GM21786 (cell line): ENCODE measurements at regions not wholly inside any gene's neighbourhood (a gene's known extent, or its start where the extent isn't known, plus 50 kb on each side); places are given as distances from the start of the nearest gene placed in this dataset.

Experiments used
- ATAC-seq: cut with Tn5 transposase; IDR thresholded peaks from one replicate; pipeline ENCODE4 v1.9.1; 2021; ENCODE audit not compliant: unreplicated experiment

GRCh38 chr7:156163747-156164146, 351.5 kb upstream of the SHH start:
- ATAC-seq = no peak

GRCh38 chr7:156162451-156162850, 350.2 kb upstream of the SHH start:
- no peak for ATAC-seq

- ATAC-seq = no peak
Observed at GRCh38 chr7:156160811-156161210, 348.5 kb upstream of the SHH start.

DNA sequence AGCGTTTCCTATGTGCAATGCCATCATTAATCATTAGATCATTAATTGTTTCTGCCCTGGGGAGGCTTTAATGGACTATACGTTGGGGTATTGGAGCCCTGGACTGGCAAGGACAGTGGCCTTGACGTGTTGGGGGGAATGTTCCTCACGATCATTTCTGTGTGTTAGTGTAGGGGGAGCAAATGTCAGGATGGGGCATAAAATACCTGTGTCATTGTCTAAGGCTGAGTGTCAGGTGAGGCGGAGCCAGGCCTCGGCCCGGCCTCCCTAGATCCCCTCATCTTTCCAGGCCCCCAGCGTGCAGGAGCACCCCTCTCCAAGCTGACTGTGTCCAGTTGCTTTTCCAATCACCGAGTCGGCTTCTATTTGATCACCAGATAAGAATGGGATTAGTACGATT, 346.4 kb upstream of the SHH start:
- ATAC-seq = no peak

DNA sequence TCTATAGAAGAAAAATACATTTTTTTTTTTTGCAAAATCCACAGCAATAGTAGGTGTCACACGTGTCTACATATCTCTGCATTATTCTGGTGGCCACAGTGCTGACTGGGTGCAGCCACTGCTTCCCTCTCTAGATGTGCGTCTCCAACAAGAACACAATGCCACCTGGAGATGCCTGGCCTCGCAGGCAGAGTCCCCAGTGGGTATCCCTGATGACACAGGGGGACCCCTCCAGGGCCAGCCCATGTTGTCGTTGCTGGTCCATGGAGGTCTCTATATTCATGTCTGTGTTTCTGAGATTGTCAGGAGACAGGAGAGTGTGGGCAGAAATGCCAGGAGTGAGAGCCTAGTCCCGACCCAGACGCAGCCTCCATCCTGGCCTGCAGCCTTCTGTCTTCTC, 345.9 kb upstream of the SHH start:
- ATAC-seq = no peak

DNA sequence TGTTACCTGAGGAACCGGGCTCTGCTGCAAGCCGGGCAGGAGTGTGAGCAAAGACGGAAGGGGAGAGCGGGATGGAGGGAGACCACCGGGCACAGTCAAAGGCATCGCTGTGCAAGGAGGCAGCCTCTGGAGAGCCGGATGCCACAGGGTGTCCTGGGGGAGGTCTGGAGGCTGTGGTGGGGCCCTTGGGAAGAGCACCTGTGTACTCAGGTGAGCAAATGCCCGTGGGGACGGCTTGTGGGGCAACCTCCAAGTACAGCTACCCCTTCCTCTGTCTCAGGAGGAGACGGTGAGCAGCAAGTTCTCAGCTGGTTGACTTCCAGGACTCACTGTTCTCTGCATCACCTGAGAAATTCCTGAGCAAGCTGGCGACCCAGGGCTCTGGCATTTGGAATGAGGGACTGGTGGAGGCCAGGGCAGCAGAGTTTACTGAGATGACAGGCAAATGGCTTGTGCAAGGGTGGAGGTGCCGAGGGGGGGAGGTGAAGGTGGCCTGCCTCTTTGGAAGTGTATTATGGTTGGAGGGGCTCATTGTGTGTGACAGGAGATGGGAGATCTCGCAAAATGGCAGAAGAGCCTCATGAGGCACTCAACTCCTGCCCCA, 345.2 kb upstream of the SHH start:
- no peak for ATAC-seq

- no peak for ATAC-seq
Observed at GRCh38 chr7:156156734-156157408, 344.6 kb upstream of the SHH start.

DNA sequence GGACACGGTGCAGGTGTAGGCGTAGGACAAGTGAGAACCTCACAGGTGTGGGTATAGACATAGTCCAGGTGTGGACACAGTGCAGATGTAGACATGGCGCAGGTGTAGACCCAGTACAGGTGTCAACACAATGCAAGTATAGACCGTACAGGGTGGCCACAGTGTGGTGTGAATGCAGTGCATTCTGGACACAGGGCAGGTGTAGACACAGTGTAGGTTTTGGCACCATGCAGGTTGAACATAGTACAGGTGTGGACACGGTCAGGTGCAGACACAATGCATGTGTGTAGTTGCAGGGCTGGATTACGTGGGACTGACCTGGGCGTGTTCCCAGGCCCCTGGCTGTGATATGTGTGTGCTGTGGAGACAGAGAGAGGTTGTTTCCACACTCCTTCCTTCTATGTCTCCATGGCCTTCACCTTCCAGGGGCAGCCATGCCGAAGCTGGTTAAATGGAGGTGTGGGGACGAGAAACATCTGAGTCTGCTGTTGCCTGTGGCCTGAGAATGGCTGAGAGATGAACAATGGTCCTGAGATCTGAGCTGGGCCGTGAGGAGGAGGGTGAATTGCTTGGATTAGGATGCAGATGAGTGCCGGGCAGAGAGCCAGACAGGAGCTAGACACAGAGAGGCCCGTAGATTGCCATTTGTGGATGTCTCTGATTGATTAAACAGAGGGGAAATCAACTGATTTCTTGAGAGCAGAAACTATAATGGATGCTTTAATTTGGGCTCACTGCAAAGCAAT, 343.9 kb upstream of the SHH start:
- no peak for ATAC-seq

DNA sequence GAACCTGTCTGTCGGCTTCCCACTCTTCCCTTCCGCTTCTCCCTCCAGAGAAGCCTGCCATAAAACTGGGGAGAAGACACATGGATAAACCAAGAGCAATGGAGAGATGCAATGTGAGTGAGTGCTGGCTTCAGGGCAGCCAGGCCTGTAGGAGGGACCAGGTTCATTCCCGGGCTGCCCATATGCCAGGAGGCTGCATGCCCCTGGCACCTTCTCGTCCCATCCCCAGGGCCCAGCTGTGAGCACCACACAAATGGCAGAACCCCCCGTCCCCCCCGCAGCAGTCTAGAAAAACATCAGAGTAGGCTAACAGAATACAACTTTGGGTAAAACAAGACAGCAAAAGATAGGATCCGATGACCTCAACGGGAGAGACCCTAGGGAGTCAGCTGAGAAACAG, 341.3 kb upstream of the SHH start:
- ATAC-seq = no peak

DNA sequence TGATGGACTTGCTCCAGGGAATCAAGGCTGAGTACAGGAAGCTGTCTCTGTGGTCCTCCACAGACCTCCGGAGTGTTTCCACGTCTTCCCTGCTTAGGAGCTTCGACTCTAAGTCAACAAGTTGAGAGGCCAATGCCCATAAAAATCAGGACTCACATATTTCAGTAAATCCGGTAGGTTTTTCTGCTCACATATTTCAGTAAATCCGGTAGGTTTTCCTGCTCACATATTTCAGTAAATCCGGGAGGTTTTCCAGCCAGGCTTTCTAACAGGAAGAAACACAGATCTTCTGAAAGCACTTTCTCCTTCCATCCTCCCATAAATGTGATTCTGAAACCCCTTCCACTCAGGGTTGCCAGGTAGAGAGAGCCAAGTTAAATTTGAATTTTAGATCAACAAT, 340.1 kb upstream of the SHH start:
- ATAC-seq = no peak

GRCh38 chr7:156151658-156152057, 339.4 kb upstream of the SHH start:
- ATAC-seq = no peak

DNA sequence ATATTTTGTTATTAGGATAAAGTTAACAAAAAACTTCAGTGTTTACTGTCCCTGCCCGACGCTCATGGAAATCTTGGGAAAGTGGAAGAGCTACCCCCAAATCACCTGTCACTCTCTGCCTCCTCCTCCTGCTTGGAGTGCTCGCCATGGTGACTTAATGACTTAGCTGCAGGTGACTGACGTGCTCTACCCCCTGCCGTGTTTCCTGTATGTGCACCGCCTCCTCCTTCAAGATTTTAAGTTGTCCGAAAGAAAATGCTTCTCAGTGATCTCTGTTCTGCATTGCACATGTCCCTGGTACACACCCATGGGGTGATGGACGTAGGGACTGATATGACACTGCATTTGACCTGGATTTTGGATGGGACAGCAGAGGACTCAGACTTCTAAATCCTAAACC, 338.8 kb upstream of the SHH start:
- no peak for ATAC-seq

- no peak for ATAC-seq
Observed at GRCh38 chr7:156148995-156149394, 336.7 kb upstream of the SHH start.

- ATAC-seq = no peak
Observed at GRCh38 chr7:156148547-156148946, 336.3 kb upstream of the SHH start.

DNA sequence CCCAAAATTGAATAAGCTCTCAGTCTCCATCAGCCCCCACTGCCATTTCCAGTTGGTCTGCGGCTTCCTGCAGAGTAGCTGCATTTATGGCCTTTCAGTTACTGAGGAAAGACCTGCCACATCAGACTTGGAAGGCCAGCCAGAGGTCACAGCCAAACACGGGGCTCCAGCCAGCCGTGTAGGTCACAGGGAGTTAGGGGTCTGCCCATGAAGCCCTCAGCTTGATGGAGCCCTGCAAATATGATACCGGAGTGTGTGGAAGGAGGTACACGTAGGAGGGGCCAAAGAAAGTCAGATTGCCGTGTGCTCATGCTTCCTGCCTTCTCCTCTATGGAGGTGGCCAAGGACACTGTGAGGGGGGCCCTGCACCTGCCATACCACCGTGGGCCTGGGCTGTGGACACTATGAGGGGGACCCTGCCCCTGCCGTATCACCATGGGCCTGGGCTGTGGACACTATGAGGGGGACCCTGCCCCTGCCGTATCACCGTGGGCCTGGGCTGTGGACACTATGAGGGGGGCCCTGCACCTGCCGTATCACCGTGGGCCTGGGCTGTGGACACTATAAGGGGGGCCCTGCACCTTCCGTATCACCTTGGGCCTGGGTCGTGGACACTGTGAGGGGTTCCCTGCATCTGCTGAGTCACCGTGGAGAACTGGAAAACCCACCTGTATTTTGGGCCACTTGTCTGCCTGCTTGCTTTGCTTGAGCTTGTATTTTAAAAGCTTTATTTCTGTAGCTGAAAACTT, 335.7 kb upstream of the SHH start:
- ATAC-seq = no peak

DNA sequence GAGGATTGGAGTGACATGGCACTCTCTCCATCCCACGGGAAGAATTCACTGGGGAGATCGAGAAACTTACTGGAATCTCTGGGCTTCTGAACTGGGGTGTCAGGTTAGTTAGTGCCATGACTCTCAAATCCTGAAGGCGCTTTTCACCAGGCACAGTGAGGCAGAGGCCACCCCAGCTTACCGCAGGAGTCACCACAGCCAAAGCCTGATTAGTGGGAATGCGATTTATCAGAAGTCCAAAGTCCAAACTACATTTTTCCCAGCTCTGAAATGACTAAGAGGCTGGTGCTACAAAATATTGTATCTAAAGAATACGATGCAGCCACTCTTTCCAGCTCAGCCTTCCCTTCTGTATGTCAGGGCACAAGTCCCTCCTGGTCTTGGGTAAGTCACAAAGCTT, 334.8 kb upstream of the SHH start:
- no peak for ATAC-seq

DNA sequence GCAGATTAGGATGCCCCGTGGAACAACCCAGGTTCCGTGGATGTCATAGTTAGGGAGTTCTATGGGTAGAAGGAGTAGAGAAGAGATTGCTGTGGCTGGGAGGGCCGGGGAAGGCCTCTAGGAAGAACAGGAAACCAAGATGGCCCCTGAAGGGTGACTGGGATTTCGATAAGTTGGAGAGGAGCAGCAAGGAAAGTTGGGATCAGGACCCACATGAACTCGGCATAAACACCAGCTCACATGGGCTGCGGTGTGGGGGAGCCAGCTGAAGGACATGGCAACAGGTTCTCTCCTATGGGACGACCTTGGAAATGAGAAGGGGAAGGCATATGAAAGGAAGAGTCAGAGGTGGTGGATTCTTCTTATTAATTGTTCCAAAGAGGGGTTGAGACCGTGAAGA, 333.7 kb upstream of the SHH start:
- ATAC-seq = no peak

GRCh38 chr7:156145184-156145583, 332.9 kb upstream of the SHH start:
- ATAC-seq = no peak

GRCh38 chr7:156143683-156144082, 331.4 kb upstream of the SHH start:
- no peak for ATAC-seq

GRCh38 chr7:156143158-156143557, 330.9 kb upstream of the SHH start:
- no peak for ATAC-seq

DNA sequence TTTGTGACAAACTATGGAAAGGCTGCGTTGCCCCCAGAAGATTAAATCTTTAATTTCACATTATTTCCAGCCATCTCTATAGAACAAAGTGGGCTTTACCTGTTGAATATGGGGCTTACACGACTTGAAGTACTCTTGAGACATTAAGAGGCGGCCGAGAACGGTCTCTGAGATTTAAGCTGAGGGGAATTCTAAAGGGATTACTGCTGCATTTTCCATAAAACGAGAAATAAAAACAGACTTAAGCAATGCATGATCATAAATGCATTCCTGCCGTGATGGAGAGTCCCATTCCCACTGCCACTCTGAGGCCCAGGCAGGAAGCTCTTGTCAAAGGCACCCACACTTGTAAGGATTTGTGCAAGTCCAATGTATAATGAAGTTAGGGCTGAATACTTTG, 329.7 kb upstream of the SHH start:
- ATAC-seq = no peak

GRCh38 chr7:156140896-156141295, 328.6 kb upstream of the SHH start:
- ATAC-seq = no peak
